ENCODE measurements at regions not wholly inside any gene's neighbourhood (a gene's known extent, or its start where the extent isn't known, plus 50 kb on each side); places are given as distances from the start of the nearest gene placed in this dataset.

DNA sequence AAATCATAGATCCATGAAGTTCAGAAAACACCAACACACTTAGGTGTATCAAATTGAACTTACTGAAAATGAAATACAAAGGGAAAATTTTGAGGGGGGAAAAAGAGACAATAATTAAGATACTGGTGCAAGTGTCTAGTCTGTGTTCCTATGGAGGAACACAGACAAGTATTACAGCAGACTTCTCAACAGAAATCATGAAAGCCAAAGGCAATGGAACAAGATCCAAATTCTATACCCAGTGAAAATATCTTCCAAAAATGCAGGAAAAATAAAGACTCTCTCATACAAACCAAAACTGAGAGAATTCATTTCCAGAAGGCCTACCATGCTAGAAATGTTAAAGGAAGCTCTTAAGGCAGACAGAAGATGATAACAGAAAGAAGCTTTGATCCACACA, 63.1 kb downstream of the NRN1 start:
- TF ChIP-seq, protein P1, sequence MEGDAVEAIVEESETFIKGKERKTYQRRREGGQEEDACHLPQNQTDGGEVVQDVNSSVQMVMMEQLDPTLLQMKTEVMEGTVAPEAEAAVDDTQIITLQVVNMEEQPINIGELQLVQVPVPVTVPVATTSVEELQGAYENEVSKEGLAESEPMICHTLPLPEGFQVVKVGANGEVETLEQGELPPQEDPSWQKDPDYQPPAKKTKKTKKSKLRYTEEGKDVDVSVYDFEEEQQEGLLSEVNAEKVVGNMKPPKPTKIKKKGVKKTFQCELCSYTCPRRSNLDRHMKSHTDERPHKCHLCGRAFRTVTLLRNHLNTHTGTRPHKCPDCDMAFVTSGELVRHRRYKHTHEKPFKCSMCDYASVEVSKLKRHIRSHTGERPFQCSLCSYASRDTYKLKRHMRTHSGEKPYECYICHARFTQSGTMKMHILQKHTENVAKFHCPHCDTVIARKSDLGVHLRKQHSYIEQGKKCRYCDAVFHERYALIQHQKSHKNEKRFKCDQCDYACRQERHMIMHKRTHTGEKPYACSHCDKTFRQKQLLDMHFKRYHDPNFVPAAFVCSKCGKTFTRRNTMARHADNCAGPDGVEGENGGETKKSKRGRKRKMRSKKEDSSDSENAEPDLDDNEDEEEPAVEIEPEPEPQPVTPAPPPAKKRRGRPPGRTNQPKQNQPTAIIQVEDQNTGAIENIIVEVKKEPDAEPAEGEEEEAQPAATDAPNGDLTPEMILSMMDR (IDR thresholded peaks at IDR 0.05), result no peak
- TF ChIP-seq POLR2A (IDR thresholded peaks at IDR 0.05), result no peak
- no peak for TF ChIP-seq EP300 (IDR thresholded peaks at IDR 0.05)

Measured in ovary (tissue), 3 donors.